A549 (cell line): ENCODE measurements at regions not wholly inside any gene's neighbourhood (a gene's known extent, or its start where the extent isn't known, plus 50 kb on each side); places are given as distances from the start of the nearest gene placed in this dataset.

Source experiments
- ATAC-seq, 2 experiments: fragments of 200-7000 bp in 1 of 2; fragments of >200 bp in 1 of 2; cut with Nextera tagmentation in 1 of 2; cut with Tn5 transposase in 1 of 2; 3 replicates each; pipeline versions ENCODE4 v1.8.0 to v1.9.1; 2018 to 2020; ENCODE audit warnings: mild to moderate bottlenecking in 1 of 2, moderate library complexity in 1 of 2
- CTCF ChIA-PET: fragments of 300-600 bp; sonication (Branson Sonifier 250); formaldehyde crosslinking; extraction: SDS; loops from one replicate; lab custom pipeline; 2021; ENCODE audit warnings: antibody characterized with exemption, inconsistent platforms; lab: Yijun Ruan, JAX
- POLR2A ChIA-PET: fragments of 350-600 bp; formaldehyde crosslinking; extraction: SDS; loops from one replicate; lab custom pipeline; 2021; ENCODE audit warnings: antibody characterized with exemption, inconsistent platforms; lab: Yijun Ruan, JAX
- DNase-seq, 2 experiments: peaks; one replicate each; pipeline versions ENCODE4 v3.0.0 to v3.0.0-alpha.2; 2011 to 2016; ENCODE audit warnings: low read depth in 1 of 2, low spot score in 1 of 2
- FAIRE-seq: peaks from 2 replicates; lab custom pipeline; 2011; peaks lifted over from hg19 to GRCh38; lab: Jason Lieb, UNC
- H3K27ac ChIP-seq, 2 experiments: fragments of >200 bp; sonication (Bioruptor Twin); formaldehyde crosslinking; 3 replicates each; pipeline ENCODE4 v1.5.1; 2016 to 2017
- H3K4me1 ChIP-seq: fragments of >200 bp; sonication (Bioruptor Twin); formaldehyde crosslinking; 3 replicates; pipeline ENCODE4 v1.6.1; 2016
- H3K4me2 ChIP-seq: fragments of >200 bp; sonication (Bioruptor Twin); formaldehyde crosslinking; 3 replicates; pipeline ENCODE4 v1.6.1; 2016
- H3K4me3 ChIP-seq: fragments of >200 bp; sonication (Bioruptor Twin); formaldehyde crosslinking; 3 replicates; pipeline ENCODE4 v1.5.1; 2016
- H3K9me3 ChIP-seq: fragments of >200 bp; sonication (Bioruptor Twin); formaldehyde crosslinking; 3 replicates; pipeline ENCODE4 v1.6.1; 2016
- BHLHE40 ChIP-seq: IDR thresholded peaks from 2 replicates; pipeline ENCODE4 v1.6.1; 2012; ENCODE audit warnings: low read depth, low read length, inconsistent platforms
- CBX2 ChIP-seq: fragments of 200-600 bp; sonication (generic); IDR thresholded peaks from 2 replicates; pipeline ENCODE4 v1.6.1; 2016; ENCODE audit warnings: low read depth, mild to moderate bottlenecking, borderline replicate concordance
- CHD2 ChIP-seq: fragments of 150-350 bp; IDR thresholded peaks from 2 replicates; pipeline ENCODE4 v1.6.1; 2014; ENCODE audit warnings: low read length; ENCODE audit not compliant: partially characterized antibody
- CHD4 ChIP-seq: fragments of 200-600 bp; sonication (generic); IDR thresholded peaks from 2 replicates; pipeline ENCODE4 v1.6.1; 2016; ENCODE audit warnings: antibody characterized with exemption, mild to moderate bottlenecking, borderline replicate concordance
- EHF ChIP-seq: fragments of 250-450 bp; sonication (Bioruptor Pico); IDR thresholded peaks from 2 replicates; pipeline ENCODE4 v1.5.0; 2020; ENCODE audit warnings: mild to moderate bottlenecking
- EHMT2 ChIP-seq: fragments of 200-600 bp; sonication (generic); IDR thresholded peaks from 2 replicates; pipeline ENCODE4 v1.6.1; 2016; ENCODE audit warnings: antibody characterized with exemption, low read depth, mild to moderate bottlenecking, moderate library complexity
- FOSB ChIP-seq: fragments of 250-450 bp; sonication (Bioruptor Pico); IDR thresholded peaks from 2 replicates; pipeline ENCODE4 v1.5.0; 2020; ENCODE audit warnings: mild to moderate bottlenecking, moderate library complexity
- FOSL2 ChIP-seq, 2 experiments: fragments of 450-650 bp in 1 of 2; fragments of >200 bp in 1 of 2; sonication (Bioruptor Twin) in 1 of 2; formaldehyde crosslinking; IDR thresholded peaks; 2 replicates each; pipeline versions ENCODE4 v1.5.0 to v1.6.1; 2016 to 2020; ENCODE audit warnings: mild to moderate bottlenecking in 1 of 2, moderate library complexity in 1 of 2
- FOXS1 ChIP-seq: fragments of 250-450 bp; sonication (Bioruptor Pico); IDR thresholded peaks from 2 replicates; pipeline ENCODE4 v1.5.0; 2020; ENCODE audit warnings: mild to moderate bottlenecking, moderate library complexity
- HEYL ChIP-seq: fragments of 250-450 bp; sonication (Bioruptor Pico); IDR thresholded peaks from 2 replicates; pipeline ENCODE4 v1.8.0; 2021; ENCODE audit warnings: mild to moderate bottlenecking, moderate library complexity
- HOXB13 ChIP-seq: fragments of 250-450 bp; sonication (Bioruptor Pico); IDR thresholded peaks from 2 replicates; pipeline ENCODE4 v1.5.0; 2020; ENCODE audit warnings: low read depth, mild to moderate bottlenecking, moderate library complexity
- KDM1A ChIP-seq: fragments of 200-600 bp; sonication (generic); IDR thresholded peaks from 2 replicates; pipeline ENCODE4 v1.6.1; 2016; ENCODE audit warnings: low read depth, mild to moderate bottlenecking
- MAZ ChIP-seq: fragments of 150-350 bp; IDR thresholded peaks from 2 replicates; pipeline ENCODE4 v1.6.1; 2014; ENCODE audit warnings: antibody characterized with exemption, low read depth, low read length, borderline replicate concordance
- NFE2L2 ChIP-seq: fragments of 150-350 bp; conservative IDR thresholded peaks from 2 replicates; pipeline ENCODE4 v1.6.1; 2014; ENCODE audit warnings: low read length
- NR3C1 ChIP-seq: fragments of >200 bp; sonication (Bioruptor Twin); formaldehyde crosslinking; IDR thresholded peaks from 3 replicates; pipeline ENCODE4 v1.6.1; 2017
- POLR2A ChIP-seq: IDR thresholded peaks from 2 replicates; pipeline ENCODE4 v1.6.1; 2012; ENCODE audit warnings: mild to moderate bottlenecking, low read length
- POLR2AphosphoS2 ChIP-seq: conservative IDR thresholded peaks from 2 replicates; pipeline ENCODE4 v1.6.1; 2012; ENCODE audit warnings: low read length, improper control_type of control experiment, inconsistent platforms
- RFX5 ChIP-seq: fragments of 450-650 bp; IDR thresholded peaks from 2 replicates; pipeline ENCODE4 v1.7.1; 2014; ENCODE audit warnings: antibody characterized with exemption, mild to moderate bottlenecking, moderate library complexity
- RNF2 ChIP-seq: fragments of 200-600 bp; sonication (generic); IDR thresholded peaks from 2 replicates; pipeline ENCODE4 v1.6.1; 2016; ENCODE audit warnings: low read depth, mild to moderate bottlenecking, antibody characterized with exemption, moderate library complexity, borderline replicate concordance
- TP53 ChIP-seq: fragments of 250-450 bp; sonication (Bioruptor Pico); IDR thresholded peaks from 2 replicates; pipeline ENCODE4 v1.5.0; 2021; ENCODE audit warnings: mild to moderate bottlenecking, moderate library complexity
- ZC3H11A ChIP-seq: fragments of 450-650 bp; IDR thresholded peaks from 2 replicates; pipeline ENCODE4 v1.6.1; 2014; ENCODE audit warnings: antibody characterized with exemption, mild to moderate bottlenecking
- ZFP36 ChIP-seq: fragments of 450-650 bp; IDR thresholded peaks from 2 replicates; pipeline ENCODE4 v1.6.1; 2014; ENCODE audit warnings: borderline replicate concordance; ENCODE audit not compliant: partially characterized antibody
- ZNF302 ChIP-seq: fragments of 250-450 bp; sonication (Bioruptor Pico); IDR thresholded peaks from 2 replicates; pipeline ENCODE4 v1.9.0; 2021; ENCODE audit warnings: inconsistent platforms, mild to moderate bottlenecking, moderate library complexity
- ZSCAN20 ChIP-seq: fragments of 250-450 bp; sonication (Bioruptor Pico); IDR thresholded peaks from 2 replicates; pipeline ENCODE4 v1.8.0; 2022; ENCODE audit warnings: mild to moderate bottlenecking, moderate library complexity
- WGBS: methylation state at CpG from one replicate; pipeline ENCODE4 v1.1.6; 2017; ENCODE audit errors: missing lambda C conversion rate; 5-methylcytosine and 5-hydroxymethylcytosine counted together
- TF ChIP-seq, protein P1 (sequence below): fragments of 250-450 bp; sonication (Bioruptor Pico); IDR thresholded peaks from 2 replicates; pipeline ENCODE4 v1.5.0; 2021; ENCODE audit warnings: mild to moderate bottlenecking, moderate library complexity, borderline replicate concordance
- TF ChIP-seq, protein P2 (sequence below): IDR thresholded peaks from 2 replicates; pipeline ENCODE4 v1.6.1; 2012
- TF ChIP-seq, protein P3 (sequence below): IDR thresholded peaks from 2 replicates; pipeline ENCODE4 v1.6.1; 2012; ENCODE audit warnings: low read depth, borderline replicate concordance

- Histone ChIP-seq H3K4me1 (no peaks in the 10 kb centered on the region), H3K27ac (no peak overlapping the region), H3K4me3 (no peak overlapping the region), H3K9me3 (no peaks in the 10 kb centered on the region), H3K4me2 (no peak overlapping the region)
- FAIRE-seq (no peak), ATAC-seq (no peak), DNase-seq (no peak)
- WGBS, result 20% methylated on average over 2 of the region's 2 CpGs
- TF ChIP-seq ZSCAN20 (CRISPR knock-in tag) (no peak), NFE2L2 (no peak), EHMT2 (no peak), RFX5 (no peak), TP53 (CRISPR knock-in tag) (no peak)
- TF ChIP-seq, protein P1, sequence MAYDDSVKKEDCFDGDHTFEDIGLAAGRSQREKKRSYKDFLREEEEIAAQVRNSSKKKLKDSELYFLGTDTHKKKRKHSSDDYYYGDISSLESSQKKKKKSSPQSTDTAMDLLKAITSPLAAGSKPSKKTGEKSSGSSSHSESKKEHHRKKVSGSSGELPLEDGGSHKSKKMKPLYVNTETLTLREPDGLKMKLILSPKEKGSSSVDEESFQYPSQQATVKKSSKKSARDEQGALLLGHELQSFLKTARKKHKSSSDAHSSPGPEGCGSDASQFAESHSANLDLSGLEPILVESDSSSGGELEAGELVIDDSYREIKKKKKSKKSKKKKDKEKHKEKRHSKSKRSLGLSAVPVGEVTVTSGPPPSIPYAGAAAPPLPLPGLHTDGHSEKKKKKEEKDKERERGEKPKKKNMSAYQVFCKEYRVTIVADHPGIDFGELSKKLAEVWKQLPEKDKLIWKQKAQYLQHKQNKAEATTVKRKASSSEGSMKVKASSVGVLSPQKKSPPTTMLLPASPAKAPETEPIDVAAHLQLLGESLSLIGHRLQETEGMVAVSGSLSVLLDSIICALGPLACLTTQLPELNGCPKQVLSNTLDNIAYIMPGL (CRISPR knock-in tag), result no peak
- CTCF ChIA-PET, result no interaction called here
- POLR2A ChIA-PET, result no interaction called here
Measured at GRCh38 chr4:95981591-95981990, 141.7 kb downstream of the PDHA2 start.

DNA sequence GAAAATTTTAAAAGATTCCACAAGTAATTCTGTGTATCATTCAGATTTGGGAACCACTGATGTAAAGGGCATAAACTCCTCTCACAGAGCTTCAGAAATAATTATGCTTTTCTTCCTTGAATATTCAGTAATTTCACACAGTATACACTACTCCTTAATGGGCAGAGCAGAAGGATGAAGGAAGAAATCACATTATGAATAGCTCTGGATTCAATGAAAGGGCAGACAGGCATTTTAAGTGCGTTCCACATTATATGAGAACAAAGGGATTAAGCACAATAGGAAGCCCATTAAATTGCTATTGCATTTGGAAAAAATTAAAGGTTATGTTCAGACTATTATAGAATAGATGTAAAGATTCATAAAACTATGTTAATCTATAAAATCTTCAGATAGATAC lies 142.6 kb downstream of the PDHA2 start:
- no peak for FAIRE-seq
- WGBS, result 8% methylated on average over 1 of the region's 1 CpG
- CTCF ChIA-PET, result no interaction called here
- no peak overlapping the region for H3K27ac ChIP-seq
- ATAC-seq, result no peak
- no peak overlapping the region for H3K4me3 ChIP-seq
- no peak for DNase-seq
- TF ChIP-seq HOXB13 (no peak), ZNF302 (CRISPR knock-in tag) (no peak), CBX2 (no peak), HEYL (CRISPR knock-in tag) (no peak), TP53 (CRISPR knock-in tag) (no peak), FOSB (CRISPR knock-in tag) (no peak), CHD2 (no peak), ZFP36 (no peak), MAZ (no peak), POLR2A (no peak), RNF2 (no peak), EHMT2 (no peak)
- TF ChIP-seq, protein P2, sequence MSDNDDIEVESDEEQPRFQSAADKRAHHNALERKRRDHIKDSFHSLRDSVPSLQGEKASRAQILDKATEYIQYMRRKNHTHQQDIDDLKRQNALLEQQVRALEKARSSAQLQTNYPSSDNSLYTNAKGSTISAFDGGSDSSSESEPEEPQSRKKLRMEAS, result no peak
- TF ChIP-seq, protein P1 (CRISPR knock-in tag), result no peak
- TF ChIP-seq, protein P3, sequence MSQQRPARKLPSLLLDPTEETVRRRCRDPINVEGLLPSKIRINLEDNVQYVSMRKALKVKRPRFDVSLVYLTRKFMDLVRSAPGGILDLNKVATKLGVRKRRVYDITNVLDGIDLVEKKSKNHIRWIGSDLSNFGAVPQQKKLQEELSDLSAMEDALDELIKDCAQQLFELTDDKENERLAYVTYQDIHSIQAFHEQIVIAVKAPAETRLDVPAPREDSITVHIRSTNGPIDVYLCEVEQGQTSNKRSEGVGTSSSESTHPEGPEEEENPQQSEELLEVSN, result no peak
- H3K9me3 ChIP-seq, result no peaks in the 10 kb centered on the region
- POLR2A ChIA-PET, result no interaction called here
- H3K4me1 ChIP-seq, result no peaks in the 10 kb centered on the region
- no peak overlapping the region for H3K4me2 ChIP-seq

GRCh38 chr4:95984081-95984480 lies 144.2 kb downstream of the PDHA2 start:
- H3K4me3 ChIP-seq, result no peak overlapping the region
- no peak for FAIRE-seq
- CTCF ChIA-PET, result interaction anchor here (1.3 kb wide), 1 partner anchor 11 kb away, joined by 3 read pairs; no protein-coding TSS in a partner anchor
- H3K9me3 ChIP-seq, result no peaks in the 10 kb centered on the region
- TF ChIP-seq NR3C1, result no peak
- no peak for TF ChIP-seq CHD4
- no peak for TF ChIP-seq FOXS1
- TF ChIP-seq KDM1A, result no peak
- no peak for TF ChIP-seq EHF
- no peak for TF ChIP-seq POLR2AphosphoS2
- TF ChIP-seq ZC3H11A, result no peak
- no peak for TF ChIP-seq BHLHE40
- TF ChIP-seq NFE2L2, result no peak
- TF ChIP-seq EHMT2, result no peak
- no peak for TF ChIP-seq FOSL2 (IDR thresholded peaks at IDR 0.05)
- TF ChIP-seq FOSL2 (CRISPR knock-in tag; IDR thresholded peaks at IDR 0.05), result no peak
- no peak overlapping the region for H3K4me2 ChIP-seq
- H3K4me1 ChIP-seq, result no peaks in the 10 kb centered on the region
- DNase-seq, result no peak
- ATAC-seq, result no peak
- POLR2A ChIA-PET, result no interaction called here
- WGBS, result 13% methylated on average over 6 of the region's 6 CpGs
- no peak overlapping the region for H3K27ac ChIP-seq
